HG03571 (cell line): ENCODE measurements at regions not wholly inside any gene's neighbourhood (a gene's known extent, or its start where the extent isn't known, plus 50 kb on each side); places are given as distances from the start of the nearest gene placed in this dataset.
"Not testable (repeated sequence)": the region's sequence is repeated elsewhere in the genome, so short reads cannot be mapped to it uniquely, and the experiment has no call there.

Experiments used
- ATAC-seq: cut with Tn5 transposase; IDR thresholded peaks from one replicate; pipeline ENCODE4 v1.9.1; 2021; ENCODE audit not compliant: unreplicated experiment

DNA sequence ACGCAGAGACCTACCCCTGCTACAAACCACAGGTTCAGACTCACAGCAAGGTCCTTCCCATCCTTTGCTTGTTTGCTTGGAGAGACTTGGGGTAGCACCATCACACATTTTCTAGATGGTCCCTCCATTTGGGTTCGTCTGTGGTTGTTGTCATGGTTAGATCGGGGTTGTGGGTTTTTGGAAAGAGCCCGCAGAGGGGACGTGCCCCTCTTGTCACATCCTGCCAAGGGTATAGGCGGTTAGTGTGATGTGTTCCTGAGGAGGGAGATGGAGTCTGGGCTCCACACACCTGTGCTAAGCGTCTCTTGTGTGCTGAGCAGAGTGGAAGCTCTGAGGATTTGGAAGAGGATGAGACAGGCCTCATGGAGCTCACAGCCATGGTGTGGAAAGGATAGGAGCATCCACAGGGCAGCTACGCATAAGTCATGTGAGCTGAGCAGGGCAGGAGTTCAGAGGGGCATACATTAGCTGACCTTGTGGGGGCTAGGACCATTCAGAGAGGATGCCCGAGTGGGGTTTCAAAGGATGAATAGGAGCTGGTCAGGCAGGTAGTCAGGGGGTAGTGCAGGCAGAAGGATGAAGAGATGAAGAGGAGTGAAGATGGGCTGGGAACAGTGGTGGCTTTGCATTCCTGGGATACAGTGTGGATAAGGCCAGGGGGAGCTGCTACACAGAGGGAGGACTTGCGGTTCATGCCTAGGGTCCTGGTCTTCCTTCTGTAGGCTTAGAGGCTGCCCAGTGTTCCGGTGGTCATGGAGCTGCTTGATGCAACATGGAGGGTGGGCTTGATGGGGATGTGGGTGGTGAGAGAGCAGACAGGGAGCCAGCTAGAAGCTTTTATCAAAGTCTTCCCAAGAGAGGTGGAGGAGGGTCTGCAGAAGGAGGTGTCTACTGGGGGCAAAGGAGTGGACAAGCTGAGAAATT is 62.9 kb downstream of the ACKR3 start:
- ATAC-seq, result no peak

GRCh38 chr2:236633219-236633570 is 63.6 kb downstream of the ACKR3 start:
- no peak for ATAC-seq

DNA sequence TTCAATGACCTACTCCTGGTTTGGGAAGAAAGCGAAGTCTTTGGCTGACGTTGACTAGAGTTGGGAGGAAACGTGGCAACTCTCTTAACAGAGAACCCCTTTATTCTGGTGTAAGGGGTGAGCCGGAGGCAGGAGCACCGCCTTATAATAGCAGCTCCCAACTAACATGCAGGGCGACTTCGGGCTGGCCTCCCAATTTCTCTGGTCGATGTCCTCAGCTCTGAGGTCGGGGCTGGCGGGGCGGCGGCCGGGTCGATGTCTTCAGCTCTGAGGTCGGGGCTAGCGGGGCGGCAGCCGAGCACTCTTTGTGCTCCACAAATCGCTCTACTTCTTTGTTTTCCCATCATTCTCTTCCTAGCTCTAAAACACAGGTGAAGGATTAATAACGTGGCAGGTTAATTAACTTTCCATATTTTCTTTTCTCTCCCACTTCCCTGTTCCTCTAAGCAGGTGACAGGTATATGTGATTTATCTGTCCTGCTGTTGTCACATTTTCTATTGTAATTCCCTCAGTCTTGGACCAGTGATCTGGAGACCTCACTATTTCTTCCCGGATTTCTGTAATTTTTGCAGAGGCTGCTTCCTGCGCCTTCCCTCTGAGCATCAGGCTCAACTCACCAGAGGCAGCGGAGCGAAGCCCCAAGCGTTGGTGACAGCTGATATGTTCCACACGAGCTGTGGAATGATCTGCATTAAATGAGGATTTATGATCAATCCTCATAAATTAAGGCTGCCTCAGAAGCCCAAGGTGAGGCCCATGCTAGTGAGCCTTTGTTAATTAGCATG is 64.3 kb downstream of the ACKR3 start:
- ATAC-seq, result no peak

- ATAC-seq, result no peak
Observed at GRCh38 chr2:236636261-236636660, 66.6 kb downstream of the ACKR3 start.

DNA sequence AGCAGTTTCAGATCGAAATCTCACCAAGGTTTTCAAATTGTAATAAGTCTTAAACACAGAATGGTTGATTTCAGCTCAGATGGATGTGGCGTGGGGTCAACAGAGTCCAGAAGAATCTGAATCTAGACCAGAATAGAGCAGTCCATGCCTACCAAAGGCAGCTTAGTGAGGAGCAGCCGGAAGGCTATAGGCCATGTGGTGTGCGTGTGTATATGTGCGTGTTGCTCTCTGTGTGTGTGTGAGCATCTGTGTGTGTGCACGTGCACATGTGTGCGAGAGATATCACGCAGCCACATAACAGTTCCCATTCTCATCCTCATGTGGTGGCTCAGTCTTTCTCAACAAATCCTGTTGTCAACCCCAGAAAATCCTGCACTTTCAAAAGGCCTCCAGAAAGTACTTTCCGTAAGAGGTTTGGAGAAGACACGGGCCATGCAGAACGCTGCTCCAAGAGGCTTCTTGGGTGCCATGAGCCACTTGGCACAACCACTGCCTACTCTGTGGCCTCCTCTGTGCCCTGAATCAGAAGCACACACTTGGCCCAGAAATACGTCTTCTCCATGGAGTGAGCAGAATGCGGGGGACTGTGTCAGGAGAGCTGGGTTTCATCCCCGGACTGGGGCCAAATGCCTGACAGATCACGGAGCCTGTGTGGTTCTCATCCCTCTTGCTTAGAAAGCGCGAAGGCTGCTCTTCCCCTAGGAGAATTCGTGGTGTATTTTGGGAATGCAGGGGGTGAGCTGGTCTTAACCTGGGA is 67.3 kb downstream of the ACKR3 start:
- ATAC-seq, result no peak

DNA sequence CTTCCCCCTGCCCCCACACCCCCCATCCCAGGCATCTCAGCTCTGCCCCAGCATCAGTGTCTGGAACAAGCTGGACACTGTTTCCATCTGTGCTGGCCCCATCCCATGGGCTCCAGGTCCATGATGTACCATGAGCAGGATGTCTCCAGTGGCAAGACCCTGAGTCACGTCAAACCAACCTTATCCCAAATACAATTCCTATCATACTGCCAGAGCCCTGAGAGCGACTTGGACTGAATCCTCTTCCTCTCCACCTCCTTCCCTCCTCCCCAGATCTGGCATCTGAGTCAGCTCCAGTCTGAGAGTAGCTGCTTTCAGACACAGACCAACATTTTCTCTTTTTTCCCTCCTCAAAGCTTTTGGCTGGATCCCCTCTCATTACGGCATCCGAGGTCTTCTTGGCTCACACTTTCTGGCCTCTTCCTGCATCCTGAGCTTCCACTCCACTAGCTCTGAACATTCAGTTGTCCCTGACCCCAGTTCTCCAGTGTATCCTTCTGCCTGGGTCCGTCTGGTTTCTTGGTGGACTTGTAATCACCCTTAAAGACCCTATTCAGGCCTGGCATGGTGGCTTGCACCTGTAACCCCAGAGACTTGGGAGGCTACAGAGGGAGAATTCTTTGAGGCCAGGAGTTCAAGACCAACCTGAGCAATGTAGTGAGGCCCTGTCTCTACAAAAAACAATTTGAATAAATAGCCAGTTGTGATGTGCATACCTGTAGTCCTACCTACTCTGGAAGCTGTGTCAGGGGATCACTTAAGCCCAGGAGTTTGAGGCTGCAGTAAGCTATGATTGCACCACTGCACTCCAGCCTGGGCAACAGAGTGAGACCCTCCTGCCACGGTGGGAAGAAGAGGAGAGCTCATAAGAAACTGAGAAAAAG is 68.3 kb downstream of the ACKR3 start:
- no peak for ATAC-seq

- no peak for ATAC-seq
Observed at GRCh38 chr2:236638707-236639106, 69.1 kb downstream of the ACKR3 start.

DNA sequence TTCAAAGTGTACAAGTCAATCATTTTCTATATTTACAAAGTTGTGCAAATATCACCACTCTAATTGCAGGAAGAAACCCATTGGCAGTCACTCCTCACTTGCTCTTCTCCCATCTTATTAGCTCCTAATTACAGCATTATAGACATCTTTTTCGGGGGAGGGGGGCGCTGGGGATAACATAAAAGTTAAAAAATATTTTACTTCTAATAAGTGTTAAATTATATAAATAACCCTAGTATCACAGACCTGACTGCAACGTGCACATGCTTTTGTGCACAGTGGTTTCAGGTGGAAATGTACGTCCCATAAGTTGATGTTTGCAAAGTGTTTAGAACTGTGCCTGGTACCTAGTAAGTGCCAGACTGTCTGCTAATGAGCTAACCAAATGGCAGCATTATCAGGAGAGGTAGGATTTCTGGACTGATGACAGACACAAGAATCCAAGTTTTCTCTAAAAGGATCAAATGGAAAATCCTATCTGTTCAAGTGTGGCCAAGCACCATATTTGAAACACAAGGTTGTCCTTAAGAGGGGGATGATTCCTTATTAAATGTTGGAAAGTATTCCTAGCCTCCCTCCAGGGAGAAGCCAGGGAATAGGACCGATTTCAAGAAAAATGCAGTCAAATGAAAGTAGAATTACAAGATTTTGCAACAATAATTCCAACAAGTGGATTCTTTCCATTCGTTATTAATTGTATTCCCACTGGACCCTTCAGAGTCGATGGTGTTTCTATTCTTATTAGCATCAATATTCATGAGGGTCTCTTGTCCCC is 70.0 kb downstream of the ACKR3 start:
- no peak for ATAC-seq

DNA sequence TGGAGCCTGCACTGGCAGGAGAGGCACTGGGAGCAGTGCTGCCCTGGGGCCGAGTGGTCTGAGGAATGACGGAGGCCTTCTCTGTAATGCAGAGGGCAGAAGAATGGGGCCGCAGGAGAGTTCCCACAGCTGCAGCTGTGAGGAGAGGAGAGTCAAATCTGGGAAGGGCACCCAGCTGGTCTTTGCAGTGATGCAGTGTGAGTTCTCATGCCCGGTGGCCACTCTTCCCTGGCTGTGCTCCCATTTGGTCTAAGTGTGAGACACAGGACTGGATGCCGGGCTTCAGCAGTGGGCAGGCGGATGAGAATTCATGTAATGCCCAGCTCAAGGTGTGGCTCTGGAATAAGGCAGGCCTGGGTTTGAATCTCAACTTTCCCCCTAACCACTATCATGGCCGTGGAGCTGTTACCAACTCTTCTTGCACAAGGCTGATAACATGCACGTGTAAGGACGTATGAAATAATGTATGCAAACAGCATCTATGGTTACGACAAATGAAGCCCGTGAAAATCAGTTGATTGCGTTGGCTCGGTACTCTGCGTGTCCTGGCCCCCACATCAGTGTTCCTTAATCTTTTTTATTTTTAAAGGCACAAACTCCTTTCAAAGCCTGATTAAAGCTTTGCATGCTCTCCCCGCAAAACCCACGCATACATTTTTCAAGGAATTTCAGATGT is 71.6 kb downstream of the ACKR3 start:
- ATAC-seq, result no peak

GRCh38 chr2:236642125-236642524 is 72.5 kb downstream of the ACKR3 start:
- no peak for ATAC-seq

- ATAC-seq, result no peak
Observed at GRCh38 chr2:236642584-236643291, 73.1 kb downstream of the ACKR3 start.

- ATAC-seq, result no peak
Observed at GRCh38 chr2:236643480-236643879, 73.9 kb downstream of the ACKR3 start.

DNA sequence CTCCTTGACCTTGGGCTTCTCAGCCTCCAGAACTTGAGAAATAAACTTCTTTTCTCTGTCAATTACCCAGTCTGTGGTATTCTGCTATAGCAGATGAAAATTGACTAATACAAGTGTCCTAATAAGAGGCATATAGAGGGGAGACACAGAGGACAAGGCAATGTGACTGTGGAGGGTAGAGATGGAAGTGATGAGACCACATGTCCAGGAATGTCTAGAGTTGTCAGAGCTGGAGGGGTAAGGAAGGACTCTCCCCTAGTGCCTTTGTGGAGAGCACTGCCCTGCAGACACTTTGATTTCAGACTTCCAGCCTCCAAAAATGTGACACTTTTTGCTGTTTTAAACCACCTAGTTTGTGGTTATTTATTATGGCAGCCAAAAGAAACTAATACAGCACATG is 74.4 kb downstream of the ACKR3 start:
- ATAC-seq, result no peak

DNA sequence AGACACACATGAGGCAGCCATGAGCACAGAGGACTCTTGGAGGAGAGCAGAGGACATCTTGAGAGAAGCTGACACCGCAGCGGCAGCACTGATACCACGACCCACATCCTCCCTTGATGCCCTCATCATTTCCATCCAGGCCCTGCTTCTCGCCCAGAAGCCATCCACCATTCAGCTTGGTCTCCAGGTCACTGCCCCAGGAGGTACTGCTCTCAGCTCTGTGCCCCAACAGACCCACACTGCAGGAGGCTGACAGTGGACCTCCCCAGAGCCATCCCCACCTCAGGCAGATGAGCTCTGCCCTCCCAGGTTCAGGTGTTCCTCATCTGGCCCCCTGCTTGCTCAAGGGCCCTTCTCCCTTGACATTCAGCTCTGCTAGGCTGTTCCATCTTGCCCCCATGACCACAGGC is 74.9 kb downstream of the ACKR3 start:
- ATAC-seq, result no peak

DNA sequence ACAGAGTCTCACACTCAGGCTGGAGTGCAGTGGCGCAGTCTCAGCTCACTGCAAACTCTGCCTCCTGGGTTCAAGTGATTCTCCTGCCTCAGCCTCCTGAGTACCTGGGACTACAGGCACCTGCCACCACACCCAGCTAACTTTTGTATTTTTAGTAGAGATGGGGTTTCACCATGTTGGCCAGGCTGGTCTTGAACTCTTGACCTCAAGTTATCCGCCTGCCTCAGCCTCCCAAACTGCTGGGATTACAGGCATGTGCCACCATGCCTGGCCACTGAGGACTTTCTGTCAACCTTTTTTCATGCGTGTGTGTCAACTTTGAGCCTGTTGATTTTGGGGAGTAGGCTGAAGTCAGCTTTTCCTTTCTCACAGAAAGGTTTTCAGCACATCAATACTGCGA is 75.5 kb downstream of the ACKR3 start:
- ATAC-seq, result not testable (repeated sequence)

DNA sequence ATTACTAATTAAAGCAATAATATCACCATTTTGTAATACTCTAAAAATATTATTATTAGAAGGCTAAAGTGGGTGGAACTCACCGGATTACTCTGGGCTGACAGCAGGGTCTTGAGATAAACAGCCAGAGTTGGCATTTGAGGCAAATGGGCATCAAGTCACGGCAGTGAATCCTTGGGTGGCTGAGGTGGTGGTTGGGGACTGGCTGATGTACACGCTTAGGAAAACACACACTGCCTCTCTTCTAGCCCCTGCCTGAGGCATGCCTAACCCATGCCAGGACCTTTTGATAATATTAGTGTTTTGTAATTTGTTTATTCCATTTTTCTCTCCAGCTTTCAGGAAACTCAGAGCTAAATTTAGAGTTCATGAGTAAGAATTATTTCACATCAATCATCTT is 76.8 kb downstream of the ACKR3 start:
- ATAC-seq, result no peak

- ATAC-seq, result no peak
Observed at GRCh38 chr2:236646871-236647270, 77.2 kb downstream of the ACKR3 start.

- ATAC-seq, result no peak
Observed at GRCh38 chr2:236647621-236648020, 78.0 kb downstream of the ACKR3 start.

DNA sequence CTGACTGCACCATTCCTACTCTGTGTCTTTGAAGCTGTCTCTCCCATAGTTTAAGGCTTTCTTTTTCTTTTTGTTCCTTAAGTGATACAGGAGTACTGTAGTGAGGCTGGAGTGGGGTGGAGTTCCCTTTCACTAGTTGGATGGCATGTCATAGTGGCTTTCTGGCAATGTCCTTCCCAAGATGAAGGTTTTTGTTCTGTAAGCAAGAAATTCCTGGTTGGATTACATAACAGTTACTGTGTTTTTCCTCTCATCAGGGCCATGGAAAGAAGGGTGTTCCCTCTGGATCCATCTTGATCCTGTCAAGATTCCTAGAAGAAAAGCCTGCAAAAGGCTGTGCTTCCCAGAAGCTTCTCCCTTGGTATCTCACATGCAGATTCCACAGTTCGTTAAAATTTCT is 84.2 kb downstream of the ACKR3 start:
- ATAC-seq, result no peak
